Left kidney (tissue), 1 donor: ENCODE measurements at regions not wholly inside any gene's neighbourhood (a gene's known extent, or its start where the extent isn't known, plus 50 kb on each side); places are given as distances from the start of the nearest gene placed in this dataset.

Experiments
- DNase-seq: peaks from one replicate; pipeline ENCODE4 v3.0.0-alpha.2; 2013

DNA sequence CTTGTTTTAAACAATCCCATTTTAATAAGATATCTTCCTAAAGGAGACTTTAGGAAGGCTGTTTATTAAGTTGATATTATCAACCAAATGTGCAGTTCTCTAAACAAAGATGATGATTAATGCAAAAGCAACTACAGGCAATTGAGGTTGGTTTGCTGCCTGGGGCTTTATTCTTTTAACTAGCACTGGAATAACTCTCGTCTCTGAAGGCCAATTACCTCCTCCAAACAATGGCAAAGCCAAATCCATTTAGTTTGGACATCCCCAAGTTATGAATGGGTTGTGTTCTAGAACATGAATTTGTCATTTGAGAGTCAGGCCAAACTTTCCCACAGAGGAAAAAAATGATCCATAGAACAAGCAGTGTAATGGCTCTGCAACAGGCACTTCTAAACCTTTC lies 114.1 kb downstream of the SLC16A9 start:
- DNase-seq, result no peak

DNA sequence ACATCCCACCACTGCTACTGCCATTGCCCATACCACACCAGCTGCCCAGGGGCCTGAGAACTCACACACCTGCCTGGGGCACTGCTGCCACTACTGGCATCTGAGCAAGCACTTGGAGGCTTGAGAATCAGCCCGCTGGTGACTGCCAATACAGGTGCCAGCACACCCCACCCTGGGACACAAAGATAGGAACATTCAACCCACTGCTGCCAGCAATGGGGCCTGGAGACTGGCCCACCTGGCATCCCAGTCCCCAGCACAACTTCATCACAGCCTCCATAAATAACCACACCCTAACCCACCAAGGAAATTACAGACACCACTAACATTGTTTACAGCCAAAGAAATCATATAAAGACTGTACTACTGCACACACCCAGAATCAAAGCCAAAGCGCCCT lies 115.9 kb downstream of the SLC16A9 start:
- no peak for DNase-seq

DNA sequence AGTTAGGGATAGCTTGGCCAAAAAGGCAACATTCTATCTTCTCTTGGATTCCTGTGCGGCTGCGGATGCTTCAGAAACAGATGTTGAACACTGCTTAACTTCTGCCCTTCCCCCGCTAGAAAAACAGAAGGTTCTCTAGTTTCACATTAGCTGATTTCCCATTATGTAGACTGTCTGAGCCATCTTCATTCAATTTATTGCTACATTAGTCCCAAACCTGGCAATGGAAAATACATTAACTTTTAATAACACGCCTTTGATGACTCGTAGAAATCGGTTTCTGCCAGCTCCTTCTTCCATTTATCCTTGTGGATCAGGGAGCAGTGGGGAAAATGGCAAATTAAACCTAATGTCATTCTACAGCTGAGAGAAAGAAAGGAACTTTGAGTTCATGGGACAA lies 119.9 kb downstream of the SLC16A9 start:
- DNase-seq, result no peak

DNA sequence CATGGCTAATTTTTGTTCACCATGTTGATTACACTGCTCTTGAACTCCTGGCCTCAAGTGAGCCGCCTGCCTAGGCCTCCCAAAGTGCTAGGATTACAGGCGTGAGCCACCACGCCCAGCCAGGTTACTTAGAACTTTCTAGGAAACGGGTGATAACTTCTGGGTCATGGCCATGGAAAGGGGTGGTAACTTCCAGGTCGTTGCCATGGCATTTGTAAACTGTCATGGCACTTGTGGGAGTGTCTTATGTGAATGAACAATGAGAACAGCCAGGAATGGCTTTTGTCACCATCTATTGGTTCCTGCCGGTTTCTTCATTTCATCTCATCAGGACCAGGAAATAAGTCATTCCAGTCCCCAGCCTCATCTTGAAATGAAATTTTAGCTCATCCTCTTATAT lies 120.9 kb downstream of the SLC16A9 start:
- no peak for DNase-seq

DNA sequence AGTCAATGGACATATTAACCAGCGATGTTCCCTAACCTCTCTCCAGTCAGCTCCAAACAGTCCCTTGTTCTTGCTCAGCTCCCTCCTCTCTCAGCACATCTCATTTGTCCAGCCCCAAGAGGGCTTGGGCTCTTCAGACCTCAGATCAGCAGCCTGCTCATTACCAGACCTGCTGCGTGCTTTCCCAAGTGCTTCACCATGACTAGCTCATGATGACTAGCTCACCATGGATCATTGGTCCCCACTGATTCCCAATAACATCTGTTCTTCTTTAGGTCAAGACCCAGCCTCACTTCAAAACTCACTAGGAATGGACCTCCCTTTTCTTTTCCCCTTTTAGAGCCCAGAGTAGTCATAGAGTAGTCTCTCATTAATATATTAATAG lies 121.9 kb downstream of the SLC16A9 start:
- no peak for DNase-seq

DNA sequence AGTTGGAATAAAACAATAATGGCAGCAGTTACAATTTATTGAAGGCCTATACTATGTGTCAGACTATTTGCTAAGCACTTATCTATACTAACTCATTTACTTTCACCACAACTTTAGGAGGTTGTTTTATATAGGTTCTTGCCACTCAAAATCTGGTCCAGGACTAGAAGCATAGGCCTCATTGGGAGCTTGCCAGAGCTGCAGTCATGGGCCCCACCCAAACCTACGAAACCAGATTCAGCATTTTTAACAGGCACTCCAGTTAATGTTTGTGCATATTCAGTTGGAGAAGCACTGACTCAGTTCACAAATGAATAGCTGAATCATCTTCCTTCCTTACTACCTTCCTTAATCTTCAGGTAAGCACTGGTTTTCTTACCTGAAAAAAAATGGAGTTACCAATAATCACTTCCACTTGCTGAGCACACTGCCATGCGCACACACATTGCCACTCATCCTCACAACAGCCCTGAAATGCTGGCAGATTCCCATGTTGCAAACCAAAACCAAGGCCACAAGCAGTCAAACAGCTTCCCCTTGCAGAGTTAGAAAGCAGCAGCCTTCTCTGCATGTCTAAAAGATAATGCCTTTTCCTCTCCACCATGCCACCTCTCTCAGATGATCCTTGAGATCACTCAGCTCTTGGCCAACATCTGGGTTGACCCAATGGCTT lies 122.4 kb downstream of the SLC16A9 start:
- DNase-seq, result no peak

DNA sequence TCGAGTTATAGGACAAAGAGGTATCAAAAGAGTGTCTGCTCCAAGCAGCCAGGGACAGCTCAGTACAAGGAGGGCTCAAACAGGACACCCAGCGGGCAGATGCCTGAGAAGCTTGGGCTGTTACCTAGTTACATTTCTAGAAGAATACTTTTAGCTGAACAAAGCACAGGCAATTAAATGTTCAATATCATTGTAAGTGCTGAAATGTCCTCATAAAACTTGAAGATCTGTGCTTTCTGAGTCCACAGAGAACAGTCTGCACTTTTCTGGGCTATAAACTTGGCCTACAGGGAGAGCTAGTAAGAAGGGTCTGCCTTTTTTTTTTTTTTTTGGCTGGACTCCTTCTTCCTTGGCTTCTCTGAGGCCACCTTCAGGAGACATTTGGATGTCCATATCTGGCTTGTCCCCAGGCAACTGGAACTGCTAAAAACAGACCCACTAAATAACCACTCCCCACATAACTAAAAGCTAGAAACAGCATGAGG lies 123.2 kb downstream of the SLC16A9 start:
- no peak for DNase-seq

DNA sequence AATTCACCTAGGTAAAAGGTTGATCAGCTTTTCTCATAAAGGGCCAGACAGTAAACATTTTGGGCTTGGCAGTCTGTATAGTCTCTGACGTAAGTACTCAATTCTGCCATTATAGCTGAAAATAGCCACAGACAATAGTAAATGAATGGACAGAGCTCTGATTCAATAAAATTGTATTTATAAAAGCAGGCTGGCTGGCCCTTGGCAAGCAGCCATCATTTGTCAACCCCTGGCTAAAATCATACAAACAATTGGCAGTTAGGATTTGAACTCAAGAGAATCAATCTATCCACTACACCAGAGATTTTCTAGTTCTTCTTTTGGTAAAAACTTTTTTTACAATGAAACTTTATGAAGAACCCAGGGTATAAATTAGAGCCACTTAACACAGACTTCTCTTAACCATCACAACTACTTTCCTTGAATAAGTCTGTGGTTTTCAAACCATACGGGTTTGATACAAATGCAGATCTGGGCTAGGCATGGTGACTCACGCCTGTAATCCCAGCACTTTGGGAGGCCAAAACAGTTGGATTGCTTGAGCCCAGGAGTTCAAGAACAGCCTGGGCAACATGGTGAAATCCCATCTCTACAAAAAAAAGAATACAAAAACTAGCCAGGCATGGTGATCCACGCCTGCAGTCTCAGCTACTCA lies 124.5 kb downstream of the SLC16A9 start:
- DNase-seq, result no peak

DNA sequence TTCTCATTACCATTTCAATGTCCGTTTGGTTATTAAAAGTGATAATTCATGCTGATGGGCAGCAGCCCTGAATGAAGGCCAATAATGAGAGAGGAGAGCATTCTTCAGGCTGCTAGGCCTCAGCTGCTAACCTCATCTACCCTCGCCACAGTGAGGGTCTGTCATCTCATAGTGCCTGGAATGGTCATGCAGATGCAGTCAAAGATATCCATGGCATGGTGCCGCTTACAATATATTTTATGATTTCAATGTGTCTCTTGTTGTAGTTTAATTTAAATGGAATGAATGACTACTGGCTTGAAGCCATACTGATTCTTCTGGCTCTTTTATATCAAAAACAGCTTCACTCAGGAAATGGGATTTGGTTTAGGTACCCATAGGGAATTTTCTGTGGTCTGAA lies 126.9 kb downstream of the SLC16A9 start:
- DNase-seq, result no peak

DNA sequence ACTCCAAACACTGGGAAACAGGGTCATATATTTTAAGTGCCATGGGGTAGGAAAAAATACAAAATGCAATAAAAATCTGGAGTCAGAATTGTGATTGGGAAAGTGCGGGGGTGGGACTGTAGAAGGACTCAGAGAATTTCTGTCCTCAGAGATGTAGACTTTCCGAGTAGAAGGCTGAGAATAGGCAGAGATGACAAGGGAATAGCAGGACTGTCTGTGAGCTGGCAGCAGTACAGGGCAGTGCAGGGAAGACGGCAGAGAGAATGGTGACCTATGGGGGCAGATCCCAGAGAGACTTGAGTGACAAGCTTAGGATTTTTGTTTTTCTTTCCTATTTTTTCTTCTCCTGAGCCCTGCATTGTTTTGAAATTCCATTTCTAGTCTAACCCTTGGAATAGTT lies 127.6 kb downstream of the SLC16A9 start:
- DNase-seq, result no peak

DNA sequence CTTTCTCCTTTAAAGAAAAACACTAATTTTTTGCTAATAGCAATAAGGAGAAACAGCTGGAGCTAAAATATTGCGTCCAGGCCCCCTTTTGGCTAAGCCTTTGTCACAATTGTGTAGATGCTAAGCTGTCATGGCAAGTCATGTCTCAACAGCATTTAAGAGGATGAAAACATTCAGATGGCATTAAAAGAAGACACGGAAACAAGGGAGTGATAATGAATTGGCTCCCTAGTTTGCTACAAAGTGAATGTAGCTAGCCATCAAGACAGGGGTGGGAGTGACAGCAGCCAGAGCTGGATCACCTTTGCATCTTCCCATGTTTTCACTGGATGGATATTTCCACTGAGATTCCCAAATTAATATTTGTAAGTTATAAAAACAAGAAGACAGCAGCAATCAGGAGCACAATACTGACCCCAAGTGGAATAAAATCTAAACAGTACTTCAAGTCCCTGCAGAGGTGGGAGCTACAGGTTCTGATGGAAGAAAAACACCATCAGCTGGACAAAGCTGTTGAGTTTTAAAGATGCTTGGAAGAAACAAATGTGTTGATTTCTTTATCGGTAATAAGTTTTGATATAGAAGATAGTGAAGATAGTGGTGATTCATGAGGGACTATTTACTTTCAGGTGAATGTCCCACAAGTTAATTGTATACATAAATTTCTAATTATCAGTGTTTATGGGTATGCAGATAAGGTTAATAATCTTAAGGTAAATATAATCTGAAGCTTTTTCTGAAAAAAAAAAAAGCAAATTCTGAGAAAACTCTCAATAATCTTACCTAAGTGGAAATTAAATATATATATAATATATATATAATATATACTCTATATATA lies 129.4 kb downstream of the SLC16A9 start:
- peak; percentile 32 for DNase-seq

DNA sequence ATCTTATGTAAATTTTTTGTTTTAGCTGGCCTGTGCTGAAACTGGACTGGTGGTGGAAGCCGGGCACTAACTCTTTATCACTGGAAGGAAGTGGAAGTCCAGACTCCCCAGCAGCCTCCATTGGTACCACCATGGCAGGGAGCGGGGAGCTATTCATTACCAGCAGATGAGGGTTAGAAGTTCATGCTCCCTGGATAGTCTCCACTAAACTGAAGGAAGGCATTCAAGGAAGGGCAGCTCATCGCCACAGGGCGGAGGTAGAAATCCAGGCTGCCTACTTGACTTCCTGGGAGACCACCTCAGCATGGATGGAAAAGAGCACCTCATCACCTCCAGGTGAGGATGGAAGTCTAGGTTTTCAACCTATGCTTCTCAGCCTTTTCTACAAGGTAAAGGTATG lies 130.9 kb downstream of the SLC16A9 start:
- no peak for DNase-seq

DNA sequence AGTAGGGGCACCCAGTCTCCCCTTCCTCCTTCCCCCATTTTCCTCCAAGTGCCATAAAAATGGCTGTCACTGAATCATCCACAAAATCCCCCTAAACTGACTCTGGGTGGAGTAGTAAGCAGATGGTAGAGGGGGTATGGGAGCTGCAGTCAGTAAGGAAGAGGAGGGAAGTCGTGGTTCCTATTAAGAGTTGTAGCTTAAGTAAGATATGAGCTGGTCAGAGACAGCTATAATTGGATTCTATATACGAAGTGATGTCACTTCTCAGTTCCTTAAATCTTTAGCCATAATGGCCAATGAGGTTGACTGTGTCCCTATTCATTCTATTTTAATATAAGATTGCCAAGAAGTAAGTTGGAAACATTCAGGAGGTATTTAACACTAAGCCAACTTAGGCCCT lies 131.7 kb downstream of the SLC16A9 start:
- no peak for DNase-seq

DNA sequence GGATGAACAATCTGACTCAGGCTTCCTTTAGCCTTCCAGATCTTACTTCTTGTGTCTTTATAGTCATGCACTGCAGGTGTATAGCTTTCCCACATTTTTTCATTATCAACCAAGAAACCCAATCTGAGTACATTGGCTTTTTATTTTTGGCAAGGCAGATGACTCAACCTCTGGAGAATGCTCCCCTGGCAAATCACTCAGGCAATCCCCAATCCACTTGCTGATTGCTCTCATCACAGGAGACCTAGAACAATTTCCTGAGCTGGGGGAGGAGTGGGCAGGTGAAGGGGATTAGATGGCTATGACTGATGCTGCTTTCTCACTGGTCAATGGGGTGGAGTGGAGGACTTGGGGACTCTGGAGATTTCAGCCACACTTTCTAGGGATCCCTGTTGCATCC lies 134.4 kb downstream of the SLC16A9 start:
- DNase-seq, result no peak

DNA sequence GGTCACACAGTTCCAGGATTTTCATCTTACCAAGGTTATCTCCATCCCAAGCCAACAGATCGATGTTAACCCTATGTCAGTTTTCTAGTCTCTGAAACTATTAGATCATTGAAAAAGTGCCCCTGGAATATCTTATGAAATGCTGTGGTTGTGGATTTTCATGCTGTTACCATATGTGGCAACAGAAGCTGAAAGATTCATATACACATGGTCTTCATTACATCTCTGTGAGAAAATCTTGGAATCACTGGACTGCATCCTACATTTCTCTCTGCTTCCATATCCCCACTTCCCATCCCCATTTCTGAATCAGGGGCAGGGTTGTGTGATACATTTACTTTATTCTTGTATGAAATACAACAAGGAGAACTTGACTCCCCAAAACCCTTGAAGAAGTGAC lies 146.1 kb downstream of the SLC16A9 start:
- no peak for DNase-seq

DNA sequence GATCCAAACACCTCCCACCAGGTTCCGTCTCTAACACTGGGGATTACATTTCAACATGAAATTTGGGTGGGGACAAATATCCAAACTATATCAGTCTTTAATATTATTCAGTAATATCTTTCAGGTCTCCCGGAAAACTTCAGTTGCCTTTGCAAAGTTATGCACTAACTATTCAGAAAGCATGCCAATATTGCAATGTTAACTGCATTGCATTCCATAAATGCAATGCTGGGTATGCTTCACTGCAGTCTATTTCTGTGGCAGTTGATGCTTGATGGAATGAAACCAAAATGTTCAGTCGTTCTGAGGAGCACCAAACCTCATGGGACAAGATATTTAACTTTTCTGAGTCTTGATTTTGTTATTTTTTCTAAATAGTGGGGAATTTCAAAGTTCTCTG lies 147.5 kb downstream of the SLC16A9 start:
- DNase-seq, result no peak

DNA sequence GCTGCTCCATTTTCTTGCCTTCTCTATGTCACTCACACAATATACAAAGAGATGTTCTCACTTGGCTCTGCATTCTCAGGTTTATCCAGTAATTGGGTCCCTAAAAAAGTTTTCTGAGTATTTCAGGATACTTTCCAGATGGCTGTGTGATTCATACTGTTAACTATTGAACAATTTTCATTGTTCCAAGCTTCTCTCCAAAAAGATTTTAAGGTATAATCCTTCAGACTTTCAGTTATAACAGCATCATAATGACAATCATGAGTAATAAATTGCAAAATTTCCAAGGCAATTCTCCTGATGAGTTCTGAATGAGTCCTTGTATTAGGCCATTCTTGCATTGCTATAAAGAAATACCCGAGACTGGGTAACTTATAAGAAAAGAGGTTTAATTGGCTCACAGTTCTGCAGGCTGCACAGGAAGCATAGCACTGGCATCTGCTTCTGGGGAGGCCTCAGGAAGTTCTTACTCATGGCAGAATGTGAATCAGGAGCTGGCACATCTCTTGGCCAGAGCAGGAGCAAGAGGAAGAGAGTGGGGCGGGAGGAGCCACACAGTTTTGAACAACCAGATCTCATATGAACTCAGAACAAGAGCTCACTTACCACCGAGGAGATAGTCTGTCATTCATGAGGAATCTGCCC lies 148.1 kb downstream of the SLC16A9 start:
- DNase-seq, result no peak

DNA sequence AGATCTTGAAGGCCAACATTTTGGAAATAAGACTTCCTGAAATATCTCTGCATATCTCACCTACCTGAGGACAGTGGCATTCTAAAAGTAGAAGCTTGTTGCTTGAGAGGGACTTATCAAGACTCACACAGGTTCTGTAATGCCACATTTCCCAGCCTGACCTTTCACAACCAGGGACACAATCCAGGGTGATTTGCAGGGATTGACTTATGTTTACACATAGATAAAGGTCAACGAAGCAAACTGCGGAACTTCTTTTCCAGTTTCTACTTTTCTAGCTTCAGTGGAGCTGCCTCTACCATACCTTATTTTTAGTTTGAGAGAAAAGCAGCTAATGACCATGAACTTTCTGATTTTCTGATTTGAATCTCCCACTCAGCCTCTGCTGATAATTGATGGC lies 148.7 kb downstream of the SLC16A9 start:
- no peak for DNase-seq

DNA sequence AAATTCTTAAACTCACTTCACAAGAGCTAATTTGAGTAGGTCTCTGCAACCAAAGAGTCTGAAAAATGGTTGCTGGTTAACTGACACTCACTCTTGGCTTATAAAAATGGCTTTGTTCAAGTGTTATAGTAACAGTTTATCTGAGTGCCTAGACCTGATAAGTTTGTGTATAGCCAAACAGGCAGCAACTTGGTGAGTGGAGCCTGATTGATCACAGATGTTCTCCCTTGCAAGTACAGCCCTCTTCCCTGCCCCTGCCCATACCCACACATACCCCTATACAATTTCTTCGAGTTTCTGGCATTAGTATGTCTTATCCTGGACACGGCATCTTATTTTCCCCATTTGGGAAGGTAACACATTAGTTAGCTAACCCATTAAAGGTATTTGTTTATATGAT lies 149.5 kb downstream of the SLC16A9 start:
- DNase-seq, result no peak

DNA sequence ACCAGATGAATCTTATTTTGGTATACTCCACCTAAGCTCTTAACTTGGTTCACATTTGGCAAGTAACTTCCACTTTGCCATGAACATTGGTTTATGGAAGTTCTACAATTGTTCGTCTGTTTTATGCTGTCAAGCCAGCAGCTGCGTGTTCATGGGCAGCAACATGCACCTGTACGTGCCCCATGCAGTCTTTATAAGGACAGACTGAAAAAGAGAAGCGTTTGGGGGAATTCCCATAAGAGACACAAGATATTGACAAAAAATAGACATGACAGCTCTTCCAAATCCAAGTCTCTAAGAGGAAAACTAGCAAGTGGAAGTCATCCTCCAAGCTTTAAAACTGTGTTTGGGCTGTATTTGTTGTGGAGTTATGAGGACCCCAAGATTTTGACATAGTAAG lies 151.6 kb downstream of the SLC16A9 start:
- no peak for DNase-seq

DNA sequence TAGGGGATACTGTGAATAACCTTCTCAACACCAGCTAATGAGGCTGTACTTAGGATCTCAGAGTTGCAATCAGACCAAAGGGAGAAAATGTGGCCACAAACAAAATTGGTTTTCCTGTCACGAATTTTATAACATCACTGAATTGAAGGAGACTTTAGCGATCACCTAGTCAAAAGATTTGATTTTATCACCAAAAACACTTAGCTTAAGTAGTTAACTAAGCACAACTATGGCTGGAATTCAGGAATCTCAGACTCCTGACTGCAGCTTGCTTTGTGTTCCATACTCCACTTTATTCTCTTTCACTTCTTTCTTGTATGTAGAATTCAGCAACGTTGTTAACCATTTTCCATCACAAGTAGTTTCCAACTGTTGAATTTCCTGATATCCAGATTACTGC lies 152.0 kb downstream of the SLC16A9 start:
- no peak for DNase-seq

DNA sequence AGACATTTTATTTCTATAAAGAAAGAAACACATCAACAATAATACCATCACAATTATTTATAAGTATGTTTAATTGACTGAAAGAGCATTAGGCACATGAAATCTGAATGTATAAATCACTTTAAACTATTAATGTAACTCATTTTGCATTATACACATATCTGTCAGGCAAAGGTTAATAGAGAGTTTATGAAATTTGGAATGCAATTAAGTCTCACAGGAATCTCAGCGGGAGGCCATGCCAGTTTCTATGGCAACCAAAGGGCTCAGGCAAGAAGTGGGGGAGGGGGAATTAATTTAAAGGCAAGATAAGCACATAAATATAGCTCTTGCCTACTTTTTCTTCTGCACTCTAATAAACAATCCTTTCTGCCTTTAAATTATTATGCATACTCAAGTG lies 152.6 kb downstream of the SLC16A9 start:
- peak; percentile 60 for DNase-seq
